Keratinocyte (primary cell): ENCODE measurements at regions not wholly inside any gene's neighbourhood (a gene's known extent, or its start where the extent isn't known, plus 50 kb on each side); places are given as distances from the start of the nearest gene placed in this dataset.
"Not testable (repeated sequence)": the region's sequence is repeated elsewhere in the genome, so short reads cannot be mapped to it uniquely, and the experiment has no call there.

Experiments
- EZH2 ChIP-seq: IDR thresholded peaks from one replicate; pipeline ENCODE4 v1.6.1; 2012; ENCODE audit warnings: inconsistent platforms, mild to moderate bottlenecking, low read length, moderate library complexity
- TF ChIP-seq, protein P1 (sequence below), 3 experiments: IDR thresholded peaks in 1 of 3; conservative IDR thresholded peaks in 1 of 3; optimal IDR thresholded peaks in 1 of 3; 2 replicates in 2 of 3; 3 replicates in 1 of 3; pipeline versions ENCODE3 to v1.5.1; 2011; ENCODE audit warnings: low read length in 3 of 3, mild to moderate bottlenecking in 3 of 3, moderate library complexity in 2 of 3, control low read depth in 1 of 3, inconsistent platforms in 1 of 3; ENCODE audit not compliant: insufficient read depth in 2 of 3; ENCODE audit errors: extremely low read depth in 1 of 3

GRCh38 chr2:111302397-111303218 is 181.9 kb downstream of the BCL2L11 start:
- TF ChIP-seq, protein P1, sequence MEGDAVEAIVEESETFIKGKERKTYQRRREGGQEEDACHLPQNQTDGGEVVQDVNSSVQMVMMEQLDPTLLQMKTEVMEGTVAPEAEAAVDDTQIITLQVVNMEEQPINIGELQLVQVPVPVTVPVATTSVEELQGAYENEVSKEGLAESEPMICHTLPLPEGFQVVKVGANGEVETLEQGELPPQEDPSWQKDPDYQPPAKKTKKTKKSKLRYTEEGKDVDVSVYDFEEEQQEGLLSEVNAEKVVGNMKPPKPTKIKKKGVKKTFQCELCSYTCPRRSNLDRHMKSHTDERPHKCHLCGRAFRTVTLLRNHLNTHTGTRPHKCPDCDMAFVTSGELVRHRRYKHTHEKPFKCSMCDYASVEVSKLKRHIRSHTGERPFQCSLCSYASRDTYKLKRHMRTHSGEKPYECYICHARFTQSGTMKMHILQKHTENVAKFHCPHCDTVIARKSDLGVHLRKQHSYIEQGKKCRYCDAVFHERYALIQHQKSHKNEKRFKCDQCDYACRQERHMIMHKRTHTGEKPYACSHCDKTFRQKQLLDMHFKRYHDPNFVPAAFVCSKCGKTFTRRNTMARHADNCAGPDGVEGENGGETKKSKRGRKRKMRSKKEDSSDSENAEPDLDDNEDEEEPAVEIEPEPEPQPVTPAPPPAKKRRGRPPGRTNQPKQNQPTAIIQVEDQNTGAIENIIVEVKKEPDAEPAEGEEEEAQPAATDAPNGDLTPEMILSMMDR (optimal IDR thresholded peaks at IDR 0.05 in 1 of 3, IDR thresholded peaks at IDR 0.05 in 1 of 3, conservative IDR thresholded peaks at IDR 0.05 in 1 of 3; ENCODE audit: extremely low read depth in 1 of 3, insufficient read depth in 2 of 3, low read length in 3 of 3) = not testable (repeated sequence)
- TF ChIP-seq EZH2 = not testable (repeated sequence)
